DMS 273 (cell line): ENCODE measurements at regions not wholly inside any gene's neighbourhood (a gene's known extent, or its start where the extent isn't known, plus 50 kb on each side); places are given as distances from the start of the nearest gene placed in this dataset.

Source experiments
- DNase-seq: peaks from one replicate; lab custom pipeline; 2025; ENCODE audit not compliant: unreplicated experiment; lab: John Stamatoyannopoulos, UW

DNA sequence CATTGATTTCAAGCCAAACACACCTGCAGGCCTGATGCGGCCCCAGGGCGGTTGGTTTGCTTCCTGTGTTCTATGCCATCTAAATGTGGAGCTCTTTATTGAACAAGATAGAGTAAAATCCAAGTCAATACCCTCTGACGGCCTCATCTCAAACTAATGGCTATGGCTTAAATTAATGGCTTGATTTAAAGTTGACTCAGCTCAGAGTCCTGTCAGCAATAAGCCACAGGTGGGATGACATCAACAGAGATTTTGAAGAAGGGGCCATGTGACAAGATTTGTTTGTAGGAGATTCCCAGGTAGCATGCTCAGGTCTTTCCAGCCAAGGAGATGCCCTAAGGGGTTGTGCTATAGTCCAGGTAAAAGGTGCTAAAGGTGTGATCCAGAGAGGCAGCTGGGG is 66.7 kb upstream of the ZNF32 start:
- no peak for DNase-seq

DNA sequence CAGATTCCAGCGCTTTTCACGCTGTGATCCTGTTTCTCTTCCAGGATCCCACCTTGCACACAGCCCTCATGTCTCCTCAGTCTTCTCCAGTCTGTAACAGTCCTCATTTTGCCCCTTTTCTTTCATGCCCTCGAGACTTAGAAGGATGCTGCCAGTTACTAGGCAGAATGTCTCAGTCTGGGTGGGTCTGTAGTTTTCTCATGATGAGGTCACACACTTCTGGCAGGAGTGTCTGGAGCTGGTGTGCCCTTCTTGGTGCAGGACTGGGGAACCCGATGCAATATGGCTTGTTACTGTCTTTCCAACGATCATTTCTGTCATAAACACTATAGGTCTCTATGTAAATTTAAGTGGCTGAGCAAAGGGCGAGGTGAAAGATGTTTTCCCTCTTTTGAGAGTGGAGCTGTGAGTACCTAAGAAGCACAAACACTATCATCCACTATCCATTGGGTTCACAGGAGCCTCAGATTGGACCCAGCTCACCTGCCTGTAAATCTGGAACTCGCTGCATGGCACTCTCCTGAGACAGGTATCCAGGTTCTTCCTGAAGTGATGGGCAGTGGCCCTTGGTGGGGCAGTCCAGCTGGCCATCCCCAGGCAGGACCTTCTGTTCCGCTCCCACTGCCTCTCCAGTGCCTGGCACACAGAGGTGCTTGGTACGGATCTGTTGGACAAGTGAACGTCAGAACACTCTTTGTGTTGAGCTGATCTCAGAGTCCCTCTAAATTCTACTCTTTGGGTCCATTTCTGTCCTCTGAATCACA is 64.3 kb upstream of the ZNF32 start:
- no peak for DNase-seq

GRCh38 chr10:43710772-43711471 is 62.2 kb upstream of the ZNF32 start:
- no peak for DNase-seq

GRCh38 chr10:43708262-43708661 is 59.6 kb upstream of the ZNF32 start:
- DNase-seq: no peak

- no peak for DNase-seq
Observed at GRCh38 chr10:43707770-43708169, 59.1 kb upstream of the ZNF32 start.

GRCh38 chr10:43706166-43706565 is 57.5 kb upstream of the ZNF32 start:
- DNase-seq: no peak

- no peak for DNase-seq
Observed at GRCh38 chr10:43703286-43703685, 54.6 kb upstream of the ZNF32 start.

DNA sequence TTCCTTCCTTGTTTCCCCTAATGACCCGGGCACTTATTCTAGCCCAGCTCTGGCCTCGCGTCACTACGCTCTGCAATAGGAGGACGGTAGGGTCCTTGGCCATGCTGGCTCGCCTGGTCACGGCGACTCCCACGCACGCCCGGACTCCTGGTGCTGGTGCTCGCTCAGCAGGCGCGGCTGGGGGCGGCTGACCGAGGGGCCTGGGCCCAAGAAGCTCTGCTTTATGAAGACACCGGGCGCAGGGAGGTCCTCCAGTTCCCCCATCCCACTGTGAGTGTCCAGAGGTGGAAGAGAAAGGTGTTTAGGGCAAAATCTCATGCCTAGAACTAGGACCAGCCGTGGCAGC is 54.2 kb upstream of the ZNF32 start:
- no peak for DNase-seq

GRCh38 chr10:43702213-43702935 is 53.7 kb upstream of the ZNF32 start:
- no peak for DNase-seq

GRCh38 chr10:43701295-43701694 is 52.6 kb upstream of the ZNF32 start:
- no peak for DNase-seq

- no peak for DNase-seq
Observed at GRCh38 chr10:43700306-43700705, 51.6 kb upstream of the ZNF32 start.

DNA sequence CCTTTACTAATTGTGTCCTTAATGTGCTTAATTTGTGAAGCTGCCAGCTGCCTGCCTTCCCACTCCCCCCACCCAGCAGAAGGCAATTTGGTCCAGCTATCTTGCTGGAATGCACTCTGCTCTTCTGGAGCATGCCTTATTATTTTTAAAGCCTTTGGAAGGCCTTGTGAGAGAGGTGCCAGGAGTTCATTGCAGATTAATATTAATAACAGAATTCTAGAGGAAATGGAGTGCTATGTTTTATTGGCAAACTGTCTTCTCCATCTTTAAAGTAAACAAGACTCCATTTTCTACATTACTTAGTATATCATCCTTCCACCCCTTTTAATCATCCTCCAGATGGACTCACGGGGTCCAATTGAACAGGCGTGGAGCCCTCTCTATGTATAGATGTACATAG is 50.8 kb upstream of the ZNF32 start:
- DNase-seq: no peak
